H1 (cell line): ENCODE measurements at regions not wholly inside any gene's neighbourhood (a gene's known extent, or its start where the extent isn't known, plus 50 kb on each side); places are given as distances from the start of the nearest gene placed in this dataset.

Experiments used
- CTCF ChIA-PET: fragments of 300-600 bp; sonication (Branson Sonifier 250); formaldehyde crosslinking; loops from one replicate; lab custom pipeline; 2021; ENCODE audit not compliant: partially characterized antibody; lab: Charles Lee
- POLR2A ChIA-PET: fragments of 300-600 bp; sonication (Branson Sonifier 250); formaldehyde crosslinking; loops from one replicate; lab custom pipeline; 2021; ENCODE audit warnings: inconsistent platforms; ENCODE audit not compliant: partially characterized antibody; lab: Charles Lee
- DNase-seq, 2 experiments: peaks; one replicate each; pipeline versions ENCODE4 v3.0.0 to v3.0.0-alpha.2; 2010 to 2022; ENCODE audit warnings: low spot score in 2 of 2, low read depth in 1 of 2, mixed read lengths in 1 of 2
- FAIRE-seq: peaks from 2 replicates; lab custom pipeline; 2011; peaks lifted over from hg19 to GRCh38; lab: Jason Lieb, UNC
- H2AFZ ChIP-seq: 2 replicates; pipeline ENCODE4 v1.8.1; 2012; ENCODE audit warnings: low read length, inconsistent platforms
- H2AK5ac ChIP-seq: 2 replicates; pipeline ENCODE4 v1.6.1; 2013; ENCODE audit warnings: low read depth, low read length
- H2BK120ac ChIP-seq: replicated peaks from 2 replicates; pipeline ENCODE3; 2013; ENCODE audit warnings: low read depth, low read length, inconsistent platforms
- H2BK12ac ChIP-seq: 2 replicates; pipeline ENCODE4 v1.6.1; 2013; ENCODE audit warnings: low read depth, low read length
- H2BK15ac ChIP-seq: 2 replicates; pipeline ENCODE4 v1.6.1; 2013; ENCODE audit warnings: low read length
- H2BK20ac ChIP-seq: 2 replicates; pipeline ENCODE4 v1.6.1; 2013; ENCODE audit warnings: low read length
- H2BK5ac ChIP-seq: 2 replicates; pipeline ENCODE4 v1.6.1; 2013; ENCODE audit warnings: low read depth, low read length
- H3K14ac ChIP-seq: 2 replicates; pipeline ENCODE4 v1.6.1; 2013; ENCODE audit warnings: inconsistent platforms; ENCODE audit not compliant: insufficient read length
- H3K18ac ChIP-seq: 2 replicates; pipeline ENCODE4 v1.6.1; 2013; ENCODE audit warnings: low read length; ENCODE audit errors: extremely low read depth
- H3K23ac ChIP-seq: 2 replicates; pipeline ENCODE4 v1.6.1; 2013; ENCODE audit warnings: inconsistent platforms; ENCODE audit not compliant: insufficient read length
- H3K23me2 ChIP-seq: 2 replicates; pipeline ENCODE4 v1.6.1; 2013; ENCODE audit warnings: low read depth, low read length
- H3K27ac ChIP-seq: 2 replicates; pipeline ENCODE4 v1.6.1; 2011; ENCODE audit warnings: low read depth, low read length, inconsistent platforms
- H3K27me3 ChIP-seq, 4 experiments: replicated peaks in 1 of 4; 1 replicate in 1 of 4; 2 replicates in 3 of 4; pipeline versions ENCODE4 v1.6.1 to v1.8.1; 2011 to 2013; ENCODE audit warnings: low read length in 3 of 4, mild to moderate bottlenecking in 3 of 4, inconsistent platforms in 2 of 4, mixed read lengths in 2 of 4, moderate library complexity in 1 of 4; ENCODE audit not compliant: control insufficient read depth in 3 of 4, insufficient read depth in 3 of 4; ENCODE audit errors: extremely low read depth in 1 of 4
- H3K36me3 ChIP-seq, 4 experiments: 2 replicates each; pipeline versions ENCODE4 v1.6.1 to v1.8.1; 2011 to 2013; ENCODE audit warnings: mild to moderate bottlenecking in 4 of 4, low read length in 3 of 4, moderate library complexity in 2 of 4, control low read depth in 1 of 4, inconsistent platforms in 1 of 4; ENCODE audit not compliant: insufficient read depth in 4 of 4, control insufficient read depth in 2 of 4
- H3K4ac ChIP-seq: replicated peaks from 2 replicates; pipeline ENCODE3; 2013; ENCODE audit warnings: low read length, low read depth, mixed read lengths, inconsistent platforms; ENCODE audit not compliant: insufficient read length
- H3K4me1 ChIP-seq, 4 experiments: replicated peaks in 1 of 4; 1 replicate in 1 of 4; 2 replicates in 3 of 4; pipeline versions ENCODE4 v1.6.1 to v1.8.1; 2011 to 2013; ENCODE audit warnings: low read length in 3 of 4, inconsistent platforms in 2 of 4, mixed read lengths in 1 of 4; ENCODE audit not compliant: insufficient read depth in 4 of 4, control insufficient read depth in 3 of 4
- H3K4me2 ChIP-seq, 2 experiments: 2 replicates each; pipeline versions ENCODE4 v1.6.1 to v1.8.1; 2011 to 2013; ENCODE audit warnings: low read depth in 2 of 2, low read length in 2 of 2, control low read depth in 1 of 2, inconsistent platforms in 1 of 2, mild to moderate bottlenecking in 1 of 2; ENCODE audit not compliant: insufficient read depth in 1 of 2
- H3K4me3 ChIP-seq, 4 experiments: fragments of 200-600, 300-600 bp in 1 of 4; sonication (generic), shearing (Covaris generic), sonication (Bioruptor Twin) in 1 of 4; 2 replicates each; pipeline versions ENCODE4 v1.5.1 to v1.8.1; 2011 to 2016; ENCODE audit warnings: low read length in 4 of 4, low read depth in 3 of 4, control low read depth in 2 of 4, inconsistent platforms in 2 of 4, mild to moderate bottlenecking in 2 of 4, mixed read lengths in 1 of 4, moderate library complexity in 1 of 4; ENCODE audit not compliant: insufficient read depth in 2 of 4; ENCODE audit errors: extremely low read depth in 1 of 4
- H3K56ac ChIP-seq: replicated peaks from 2 replicates; pipeline ENCODE3; 2013; ENCODE audit warnings: low read depth, mild to moderate bottlenecking, mixed read lengths, low read length, inconsistent platforms; ENCODE audit not compliant: insufficient read length
- H3K79me1 ChIP-seq: 2 replicates; pipeline ENCODE4 v1.6.1; 2013; ENCODE audit warnings: low read depth, low read length, control low read depth
- H3K79me2 ChIP-seq, 2 experiments: 2 replicates each; pipeline versions ENCODE4 v1.6.1 to v1.8.1; 2012 to 2013; ENCODE audit warnings: low read length in 2 of 2, mild to moderate bottlenecking in 2 of 2, inconsistent platforms in 1 of 2; ENCODE audit not compliant: insufficient read depth in 2 of 2, control insufficient read depth in 1 of 2
- H3K9ac ChIP-seq, 4 experiments: replicated peaks in 1 of 4; 1 replicate in 1 of 4; 2 replicates in 3 of 4; pipeline versions ENCODE4 v1.6.1 to v1.8.1; 2011 to 2013; ENCODE audit warnings: low read depth in 3 of 4, low read length in 3 of 4, control low read depth in 2 of 4, mild to moderate bottlenecking in 2 of 4, moderate library complexity in 2 of 4, inconsistent platforms in 1 of 4; ENCODE audit errors: extremely low read depth in 1 of 4
- H3K9me3 ChIP-seq, 2 experiments: 2 replicates each; pipeline versions ENCODE4 v1.6.1 to v1.8.1; 2012 to 2013; ENCODE audit warnings: mild to moderate bottlenecking in 2 of 2, moderate library complexity in 2 of 2, control low read depth in 1 of 2, inconsistent platforms in 1 of 2, low read depth in 1 of 2, low read length in 1 of 2, mixed read lengths in 1 of 2; ENCODE audit not compliant: insufficient read depth in 2 of 2
- H4K20me1 ChIP-seq, 2 experiments: replicated peaks in 1 of 2; 2 replicates each; pipeline versions ENCODE3 to v1.8.1; 2011 to 2013; ENCODE audit warnings: inconsistent platforms in 2 of 2, low read length in 2 of 2, mild to moderate bottlenecking in 1 of 2; ENCODE audit not compliant: insufficient read depth in 2 of 2, control insufficient read depth in 1 of 2
- H4K5ac ChIP-seq: 2 replicates; pipeline ENCODE4 v1.6.1; 2013; ENCODE audit warnings: low read length, low read depth, mixed read lengths, inconsistent platforms; ENCODE audit not compliant: insufficient read length
- H4K8ac ChIP-seq: 2 replicates; pipeline ENCODE4 v1.8.0; 2013; ENCODE audit warnings: mild to moderate bottlenecking, moderate library complexity, low read length, inconsistent platforms; ENCODE audit not compliant: insufficient read depth; ENCODE audit errors: extremely low read depth
- H4K91ac ChIP-seq: replicated peaks from 2 replicates; pipeline ENCODE3; 2013; ENCODE audit warnings: low read length, mixed read lengths, inconsistent platforms; ENCODE audit not compliant: insufficient read length
- KDM5A ChIP-seq: fragments of 200-600 bp; IDR thresholded peaks from 2 replicates; pipeline ENCODE4 v1.7.1; 2012; ENCODE audit warnings: mild to moderate bottlenecking, low read length, inconsistent platforms, mixed read lengths
- NANOG ChIP-seq: IDR thresholded peaks from 2 replicates; pipeline ENCODE4 v1.6.1; 2011; ENCODE audit warnings: low read length, low read depth, mild to moderate bottlenecking, inconsistent platforms; ENCODE audit not compliant: insufficient read depth, poor library complexity, severe bottlenecking
- NRF1 ChIP-seq: IDR thresholded peaks from 2 replicates; pipeline ENCODE4 v1.6.1; 2011; ENCODE audit warnings: mild to moderate bottlenecking, low read depth, low read length, improper control_type of control experiment
- POLR2AphosphoS5 ChIP-seq: IDR thresholded peaks from 2 replicates; pipeline ENCODE4 v1.6.1; 2011; ENCODE audit warnings: low read depth, low read length
- RBBP5 ChIP-seq: IDR thresholded peaks from 2 replicates; pipeline ENCODE4 v1.7.1; 2012; ENCODE audit warnings: low read depth, mild to moderate bottlenecking, inconsistent platforms, low read length, moderate library complexity, borderline replicate concordance
- RFX5 ChIP-seq: IDR thresholded peaks from 2 replicates; pipeline ENCODE4 v1.6.1; 2011; ENCODE audit warnings: low read depth, low read length, improper control_type of control experiment, borderline replicate concordance
- SIN3A ChIP-seq, 2 experiments: IDR thresholded peaks in 1 of 2; conservative IDR thresholded peaks in 1 of 2; 2 replicates each; pipeline ENCODE4 v1.6.1; 2011 to 2012; ENCODE audit warnings: low read length in 2 of 2, improper control_type of control experiment in 1 of 2, low read depth in 1 of 2, mild to moderate bottlenecking in 1 of 2
- SIRT6 ChIP-seq: IDR thresholded peaks from one replicate; pipeline ENCODE4 v1.7.1; 2012; ENCODE audit warnings: low read length, inconsistent platforms
- SIX5 ChIP-seq: IDR thresholded peaks from 2 replicates; pipeline ENCODE4 v1.6.1; 2011; ENCODE audit warnings: mild to moderate bottlenecking, low read depth, low read length
- TAF1 ChIP-seq: IDR thresholded peaks from 2 replicates; pipeline ENCODE4 v1.6.1; 2011; ENCODE audit warnings: mild to moderate bottlenecking, low read depth, low read length
- WGBS, 2 experiments: shearing (Covaris generic) in 1 of 2; methylation state at CpG; one replicate each; pipeline versions ENCODE4 v1.1.6 to v1.1.7; 2013 to 2015; ENCODE audit warnings: low lambda C conversion rate in 2 of 2, mixed read lengths in 2 of 2, inconsistent platforms in 1 of 2, low coverage in 1 of 2, missing lambda C conversion rate in 1 of 2; ENCODE audit not compliant: insufficient replicate concordance in 2 of 2, insufficient coverage in 1 of 2, insufficient read length in 1 of 2; ENCODE audit errors: extremely low coverage in 1 of 2, missing lambda C conversion rate in 1 of 2; 5-methylcytosine and 5-hydroxymethylcytosine counted together
- TF ChIP-seq, protein P1 (sequence below): IDR thresholded peaks from 2 replicates; pipeline ENCODE4 v1.6.1; 2012; ENCODE audit warnings: inconsistent platforms

DNA sequence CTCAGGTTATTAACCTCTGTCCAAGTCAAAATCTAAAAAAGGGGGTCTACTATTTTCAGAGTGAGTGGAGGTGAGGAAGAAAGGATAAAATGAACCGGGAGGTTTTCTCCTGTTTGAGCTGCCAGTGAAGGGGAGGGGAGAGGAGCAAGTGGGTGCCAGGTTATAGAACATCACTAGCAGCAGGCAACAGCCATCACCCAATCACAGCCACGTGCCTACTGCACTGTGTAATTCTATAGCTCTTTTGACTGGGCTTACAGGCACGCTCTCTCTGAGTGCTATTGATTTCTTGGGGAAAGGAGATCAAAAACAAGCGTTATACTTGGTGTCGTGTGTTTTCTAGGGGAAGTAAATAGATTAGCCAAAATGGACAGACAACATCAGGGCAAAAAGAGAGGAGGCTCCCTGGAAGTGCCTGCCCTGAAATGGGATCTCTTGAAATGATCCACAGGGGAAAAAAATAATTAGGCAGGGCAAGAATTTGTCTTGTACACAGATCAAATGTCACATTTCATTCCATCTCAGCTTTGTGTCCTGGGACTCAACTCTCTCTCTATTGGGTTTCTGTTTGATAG, 300.5 kb upstream of the LCORL start:
- H3K23ac ChIP-seq = no peak overlapping the region
- no peak overlapping the region for H4K5ac ChIP-seq
- DNase-seq (no peak), FAIRE-seq (no peak)
- no peak overlapping the region for H3K56ac ChIP-seq
- H4K8ac ChIP-seq = no peak overlapping the region
- no peaks in the 10 kb centered on the region for H3K23me2 ChIP-seq
- peaks cover 89 to 92% of the 10 kb centered on the region in 2 experiments for H3K9me3 ChIP-seq
- H3K4me1 ChIP-seq = no peaks in the 10 kb centered on the region
- ChIA-PET POLR2A (no interaction called here), CTCF (interaction anchor here (0.7 kb wide), 1 partner anchor 23 kb away, joined by 3 read pairs; no protein-coding TSS in a partner anchor)
- no peaks in the 10 kb centered on the region; a peak in 1 of 8 replicates for H3K36me3 ChIP-seq
- H3K18ac ChIP-seq = no peak overlapping the region
- H2AFZ ChIP-seq = no peak overlapping the region
- no peak overlapping the region for H3K4me2 ChIP-seq
- H3K79me2 ChIP-seq = no peaks in the 10 kb centered on the region
- no peak overlapping the region for H2BK15ac ChIP-seq
- no peak overlapping the region for H3K27ac ChIP-seq
- H2BK12ac ChIP-seq = no peak overlapping the region
- H2AK5ac ChIP-seq = no peak overlapping the region
- no peak overlapping the region for H4K91ac ChIP-seq
- H3K9ac ChIP-seq = no peak overlapping the region
- H3K4ac ChIP-seq = no peak overlapping the region
- no peak overlapping the region for H2BK120ac ChIP-seq
- H3K27me3 ChIP-seq = no peaks in the 10 kb centered on the region
- no peak overlapping the region for H3K4me3 ChIP-seq
- no peaks in the 10 kb centered on the region; the same call in 1 of the 2 replicates for H3K79me1 ChIP-seq
- 79% methylated on average over 5 of the region's 5 CpGs; no CpG with 5 or more reads in 1 of the 2 experiments for WGBS, 2 experiments
- no peak overlapping the region for H3K14ac ChIP-seq
- H4K20me1 ChIP-seq = no peaks in the 10 kb centered on the region
- no peak overlapping the region for H2BK5ac ChIP-seq
- H2BK20ac ChIP-seq = no peak overlapping the region
- TF ChIP-seq SIX5 (no peak), POLR2AphosphoS5 (no peak), TAF1 (no peak), RBBP5 (no peak), NANOG (no peak), KDM5A (no peak), RFX5 (no peak), SIRT6 (no peak), NRF1 (no peak), SIN3A (conservative IDR thresholded peaks at IDR 0.05 in 1 of 2, IDR thresholded peaks at IDR 0.05 in 1 of 2; ENCODE audit: low read depth in 1 of 2, low read length in 2 of 2) (no peak)
- TF ChIP-seq, protein P1, sequence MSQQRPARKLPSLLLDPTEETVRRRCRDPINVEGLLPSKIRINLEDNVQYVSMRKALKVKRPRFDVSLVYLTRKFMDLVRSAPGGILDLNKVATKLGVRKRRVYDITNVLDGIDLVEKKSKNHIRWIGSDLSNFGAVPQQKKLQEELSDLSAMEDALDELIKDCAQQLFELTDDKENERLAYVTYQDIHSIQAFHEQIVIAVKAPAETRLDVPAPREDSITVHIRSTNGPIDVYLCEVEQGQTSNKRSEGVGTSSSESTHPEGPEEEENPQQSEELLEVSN = no peak
